SK-N-MC (cell line): ENCODE measurements at regions not wholly inside any gene's neighbourhood (a gene's known extent, or its start where the extent isn't known, plus 50 kb on each side); places are given as distances from the start of the nearest gene placed in this dataset.

Experiments used
- EZH2 ChIP-seq: fragments of 200-600 bp; sonication (generic); IDR thresholded peaks from one replicate; pipeline ENCODE4 v1.6.1; 2017; ENCODE audit warnings: antibody characterized with exemption
- POLR2AphosphoS5 ChIP-seq: IDR thresholded peaks from 2 replicates; pipeline ENCODE4 v1.6.1; 2012; ENCODE audit warnings: mild to moderate bottlenecking, low read depth, low read length, borderline replicate concordance

DNA sequence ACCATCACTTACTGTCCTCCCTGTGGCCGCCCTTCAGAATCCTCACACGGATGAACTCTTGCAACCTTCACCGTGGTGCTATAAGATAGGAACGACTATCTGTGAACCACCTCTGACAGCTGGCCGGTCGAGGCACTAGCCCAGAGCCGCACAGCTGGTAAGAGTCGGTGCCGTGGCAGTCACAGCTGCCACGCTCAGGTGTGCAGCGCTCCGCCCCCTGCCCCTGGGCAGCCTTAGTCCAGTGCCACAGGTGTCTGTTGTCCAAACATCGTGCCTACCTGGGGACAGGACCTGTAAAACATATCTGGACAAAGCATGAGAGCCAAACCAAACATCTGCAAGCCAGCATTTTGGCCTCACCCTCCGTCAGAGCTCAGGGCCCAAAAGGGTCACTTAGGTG, 55.3 kb upstream of the SALL3 start:
- TF ChIP-seq EZH2 (no peak), POLR2AphosphoS5 (no peak)
